Coronary artery (tissue), 2 donors: ENCODE measurements at regions not wholly inside any gene's neighbourhood (a gene's known extent, or its start where the extent isn't known, plus 50 kb on each side); places are given as distances from the start of the nearest gene placed in this dataset.

Experiments
- DNase-seq: peaks from one replicate; pipeline ENCODE4 v3.0.0-alpha.2; 2017; ENCODE audit warnings: low spot score
- H3K27ac ChIP-seq, 2 donors: fragments of 200-600 bp; sonication (generic); one replicate each; pipeline ENCODE4 v1.5.1; 2016 to 2019
- H3K4me3 ChIP-seq: fragments of 200-600 bp; sonication (generic); 2 replicates; pipeline ENCODE4 v1.5.1; 2016; ENCODE audit warnings: mild to moderate bottlenecking, moderate library complexity
- CTCF ChIP-seq: fragments of 200-600 bp; sonication (generic); IDR thresholded peaks from one replicate; pipeline ENCODE4 v1.5.1; 2019; ENCODE audit warnings: antibody characterized with exemption

GRCh38 chr3:30069056-30069455 lies 537.3 kb upstream of the TGFBR2 start:
- TF ChIP-seq CTCF: no peak
- DNase-seq: no peak
- Histone ChIP-seq H3K27ac (no peak overlapping the region), H3K4me3 (no peak overlapping the region)

GRCh38 chr3:30073040-30073439 lies 533.4 kb upstream of the TGFBR2 start:
- no peak overlapping the region for H3K27ac ChIP-seq
- no peak for TF ChIP-seq CTCF
- H3K4me3 ChIP-seq: no peak overlapping the region
- DNase-seq: no peak

- DNase-seq: no peak
- TF ChIP-seq CTCF: no peak
- no peak overlapping the region for H3K27ac ChIP-seq
- H3K4me3 ChIP-seq: no peak overlapping the region
These were observed 532.8 kb upstream of the TGFBR2 start for GRCh38 chr3:30073622-30074021.

GRCh38 chr3:30075514-30075913 lies 530.9 kb upstream of the TGFBR2 start:
- TF ChIP-seq CTCF: no peak
- no peak for DNase-seq
- no peak overlapping the region for H3K4me3 ChIP-seq
- no peak overlapping the region for H3K27ac ChIP-seq

GRCh38 chr3:30076899-30077298 lies 529.5 kb upstream of the TGFBR2 start:
- no peak for DNase-seq
- no peak overlapping the region for H3K27ac ChIP-seq
- H3K4me3 ChIP-seq: no peak overlapping the region
- TF ChIP-seq CTCF: no peak

GRCh38 chr3:30077746-30078145 lies 528.7 kb upstream of the TGFBR2 start:
- Histone ChIP-seq H3K27ac (no peak overlapping the region), H3K4me3 (no peak overlapping the region)
- DNase-seq: no peak
- no peak for TF ChIP-seq CTCF

- no peak for DNase-seq
- no peak overlapping the region for H3K27ac ChIP-seq
- TF ChIP-seq CTCF: no peak
- H3K4me3 ChIP-seq: no peak overlapping the region
These were observed 527.7 kb upstream of the TGFBR2 start for GRCh38 chr3:30078736-30079135.
